Panc1 (cell line): ENCODE measurements at regions not wholly inside any gene's neighbourhood (a gene's known extent, or its start where the extent isn't known, plus 50 kb on each side); places are given as distances from the start of the nearest gene placed in this dataset.

ENCODE experiments used
- CTCF ChIP-seq: fragments of 450-650 bp; IDR thresholded peaks from 2 replicates; pipeline ENCODE4 v1.5.1; 2017; ENCODE audit warnings: mild to moderate bottlenecking
- POLR2AphosphoS5 ChIP-seq: IDR thresholded peaks from 2 replicates; pipeline ENCODE4 v1.6.1; 2012; ENCODE audit warnings: mild to moderate bottlenecking, low read depth, low read length, moderate library complexity
- REST ChIP-seq, 2 experiments: IDR thresholded peaks; 2 replicates each; pipeline ENCODE4 v1.6.1; 2011 to 2012; ENCODE audit warnings: low read depth in 2 of 2, control low read depth in 1 of 2, low read length in 1 of 2, mild to moderate bottlenecking in 1 of 2, moderate library complexity in 1 of 2; ENCODE audit not compliant: insufficient read depth in 1 of 2
- TCF7L2 ChIP-seq: IDR thresholded peaks from 2 replicates; pipeline ENCODE4 v1.6.1; 2011; ENCODE audit warnings: mild to moderate bottlenecking, low read depth, low read length, inconsistent platforms

GRCh38 chr2:192315543-192315942 lies 120.8 kb upstream of the TMEFF2 start:
- TF ChIP-seq REST (IDR thresholded peaks at IDR 0.05; ENCODE audit: insufficient read depth in 1 of 2, low read depth in 2 of 2, low read length in 1 of 2) (no peak), TCF7L2 (no peak), POLR2AphosphoS5 (no peak), CTCF (no peak)
